SK-N-SH treated with all-trans-retinoic acid at 6 μM for 48 hours (cell line): ENCODE measurements at regions not wholly inside any gene's neighbourhood (a gene's known extent, or its start where the extent isn't known, plus 50 kb on each side); places are given as distances from the start of the nearest gene placed in this dataset.

Experiments used
- ATAC-seq: fragments of 200-7000 bp; cut with Tn5 transposase; 3 replicates; pipeline ENCODE4 v1.9.1; 2020; ENCODE audit warnings: mild to moderate bottlenecking, moderate library complexity
- ARNTL ChIP-seq: fragments of 450-650 bp; formaldehyde crosslinking; IDR thresholded peaks from 2 replicates; pipeline ENCODE4 v1.5.0; 2020; ENCODE audit warnings: low read depth, mild to moderate bottlenecking, moderate library complexity, borderline replicate concordance
- BACH2 ChIP-seq: fragments of 250-450 bp; sonication (Bioruptor Pico); IDR thresholded peaks from 2 replicates; pipeline ENCODE4 v1.9.0; 2021; ENCODE audit warnings: mild to moderate bottlenecking, borderline replicate concordance
- CSDC2 ChIP-seq: fragments of 250-450 bp; sonication (Bioruptor Pico); IDR thresholded peaks from 2 replicates; pipeline ENCODE4 v1.5.0; 2020; ENCODE audit warnings: mild to moderate bottlenecking, moderate library complexity
- CSRNP3 ChIP-seq: fragments of 250-450 bp; sonication (Bioruptor Pico); IDR thresholded peaks from 2 replicates; pipeline ENCODE4 v1.5.1; 2021; ENCODE audit warnings: mild to moderate bottlenecking, moderate library complexity
- ESRRG ChIP-seq: fragments of 250-450 bp; sonication (Bioruptor Pico); IDR thresholded peaks from 2 replicates; pipeline ENCODE4 v1.6.1; 2021; ENCODE audit warnings: mild to moderate bottlenecking
- GLIS3 ChIP-seq: fragments of 250-450 bp; sonication (Bioruptor Pico); IDR thresholded peaks from 2 replicates; pipeline ENCODE4 v1.5.0; 2020; ENCODE audit warnings: mild to moderate bottlenecking, moderate library complexity
- ISL1 ChIP-seq: fragments of 250-450 bp; sonication (Bioruptor Pico); IDR thresholded peaks from 2 replicates; pipeline ENCODE4 v2.1.2; 2022; ENCODE audit warnings: mild to moderate bottlenecking, moderate library complexity
- OSR1 ChIP-seq: fragments of 250-450 bp; sonication (Bioruptor Pico); IDR thresholded peaks from 2 replicates; pipeline ENCODE4 v1.8.0; 2022; ENCODE audit warnings: moderate library complexity, mild to moderate bottlenecking, inconsistent platforms
- PATZ1 ChIP-seq: fragments of 250-450 bp; sonication (Bioruptor Pico); IDR thresholded peaks from 2 replicates; pipeline ENCODE4 v1.8.0; 2020; ENCODE audit warnings: mild to moderate bottlenecking, moderate library complexity, borderline replicate concordance
- PPARA ChIP-seq: fragments of 250-450 bp; sonication (Bioruptor Pico); IDR thresholded peaks from 2 replicates; pipeline ENCODE4 v1.5.0; 2020; ENCODE audit warnings: mild to moderate bottlenecking, borderline replicate concordance
- RARB ChIP-seq: fragments of 250-450 bp; sonication (Bioruptor Pico); IDR thresholded peaks from 2 replicates; pipeline ENCODE4 v1.8.0; 2021; ENCODE audit warnings: mild to moderate bottlenecking, moderate library complexity
- TCF4 ChIP-seq: fragments of 250-450 bp; sonication (Bioruptor Pico); IDR thresholded peaks from 2 replicates; pipeline ENCODE4 v1.8.0; 2021; ENCODE audit warnings: mild to moderate bottlenecking, moderate library complexity, borderline replicate concordance
- TOX ChIP-seq: fragments of 250-450 bp; sonication (Bioruptor Pico); IDR thresholded peaks from 2 replicates; pipeline ENCODE4 v1.8.0; 2021; ENCODE audit warnings: mild to moderate bottlenecking, moderate library complexity, borderline replicate concordance
- ZC3H10 ChIP-seq: fragments of 250-450 bp; sonication (Bioruptor Pico); IDR thresholded peaks from 2 replicates; pipeline ENCODE4 v1.5.1; 2021; ENCODE audit warnings: mild to moderate bottlenecking, moderate library complexity
- ZFP30 ChIP-seq: fragments of 450-650 bp; formaldehyde crosslinking; IDR thresholded peaks from 2 replicates; pipeline ENCODE4 v1.5.0; 2022; ENCODE audit warnings: mild to moderate bottlenecking, moderate library complexity
- ZNF565 ChIP-seq: fragments of 450-650 bp; formaldehyde crosslinking; conservative IDR thresholded peaks from 2 replicates; pipeline ENCODE4 v1.5.0; 2020; ENCODE audit warnings: low read depth, mild to moderate bottlenecking, moderate library complexity
- ZNF70 ChIP-seq: fragments of 450-650 bp; formaldehyde crosslinking; IDR thresholded peaks from 2 replicates; pipeline ENCODE4 v1.5.0; 2020; ENCODE audit warnings: mild to moderate bottlenecking, moderate library complexity
- ZNF8 ChIP-seq: fragments of 450-650 bp; formaldehyde crosslinking; IDR thresholded peaks from 2 replicates; pipeline ENCODE4 v1.5.0; 2020; ENCODE audit warnings: mild to moderate bottlenecking, moderate library complexity
- TF ChIP-seq, protein P1 (sequence below): fragments of 250-450 bp; sonication (Bioruptor Pico); IDR thresholded peaks from 2 replicates; pipeline ENCODE4 v1.8.0; 2021; ENCODE audit warnings: low read depth, mild to moderate bottlenecking, moderate library complexity, borderline replicate concordance
- TF ChIP-seq, protein P2 (sequence below): fragments of 250-450 bp; sonication (Bioruptor Pico); IDR thresholded peaks from 2 replicates; pipeline ENCODE4 v1.5.1; 2020; ENCODE audit warnings: low read depth, mild to moderate bottlenecking, moderate library complexity
- TF ChIP-seq, protein P3 (sequence below): fragments of 250-450 bp; sonication (Bioruptor Pico); IDR thresholded peaks from 2 replicates; pipeline ENCODE4 v1.5.0; 2020; ENCODE audit warnings: mild to moderate bottlenecking, moderate library complexity

- TF ChIP-seq, protein P1, sequence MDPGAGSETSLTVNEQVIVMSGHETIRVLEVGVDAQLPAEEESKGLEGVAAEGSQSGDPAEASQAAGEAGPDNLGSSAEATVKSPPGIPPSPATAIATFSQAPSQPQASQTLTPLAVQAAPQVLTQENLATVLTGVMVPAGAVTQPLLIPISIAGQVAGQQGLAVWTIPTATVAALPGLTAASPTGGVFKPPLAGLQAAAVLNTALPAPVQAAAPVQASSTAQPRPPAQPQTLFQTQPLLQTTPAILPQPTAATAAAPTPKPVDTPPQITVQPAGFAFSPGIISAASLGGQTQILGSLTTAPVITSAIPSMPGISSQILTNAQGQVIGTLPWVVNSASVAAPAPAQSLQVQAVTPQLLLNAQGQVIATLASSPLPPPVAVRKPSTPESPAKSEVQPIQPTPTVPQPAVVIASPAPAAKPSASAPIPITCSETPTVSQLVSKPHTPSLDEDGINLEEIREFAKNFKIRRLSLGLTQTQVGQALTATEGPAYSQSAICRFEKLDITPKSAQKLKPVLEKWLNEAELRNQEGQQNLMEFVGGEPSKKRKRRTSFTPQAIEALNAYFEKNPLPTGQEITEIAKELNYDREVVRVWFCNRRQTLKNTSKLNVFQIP (CRISPR knock-in tag) = no peak
- TF ChIP-seq, all 23 proteins: peak for 0
These were observed 89.1 kb downstream of the BBS10 start (continued) for GRCh38 chr12:76259106-76259505.

DNA sequence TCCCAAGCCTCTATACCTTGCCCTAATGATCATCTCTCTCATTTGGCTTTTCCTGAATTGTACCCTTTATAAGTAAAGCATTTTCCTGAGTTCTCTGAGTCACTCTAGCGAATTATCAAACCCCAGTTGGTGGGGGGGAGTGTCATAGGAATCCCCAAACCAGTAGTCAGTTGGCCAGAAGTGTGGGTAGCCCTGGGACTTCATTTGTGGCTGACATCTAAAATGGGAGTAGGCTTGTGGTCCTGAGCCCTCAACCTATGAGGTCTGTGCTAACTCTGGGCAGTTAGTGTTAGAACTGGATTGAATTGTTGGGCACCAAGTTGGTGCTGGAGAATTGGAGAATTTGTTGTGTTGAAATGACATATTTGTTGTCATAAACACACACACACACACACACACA is 91.3 kb downstream of the BBS10 start:
- no peak for ATAC-seq
- TF ChIP-seq CSRNP3 (no peak), TCF4 (CRISPR knock-in tag) (no peak), RARB (CRISPR knock-in tag) (no peak), GLIS3 (CRISPR knock-in tag) (no peak), ESRRG (CRISPR knock-in tag) (no peak), ISL1 (CRISPR knock-in tag) (no peak), ZNF565 (no peak), BACH2 (no peak), ARNTL (CRISPR knock-in tag) (no peak), ZNF8 (CRISPR knock-in tag) (no peak), ZNF70 (CRISPR knock-in tag) (no peak), OSR1 (CRISPR knock-in tag) (no peak), PATZ1 (CRISPR knock-in tag) (no peak), ZFP30 (CRISPR knock-in tag) (no peak), TOX (CRISPR knock-in tag) (no peak), PPARA (CRISPR knock-in tag) (no peak)
- TF ChIP-seq, protein P1 (CRISPR knock-in tag) = no peak
- TF ChIP-seq, protein P2, sequence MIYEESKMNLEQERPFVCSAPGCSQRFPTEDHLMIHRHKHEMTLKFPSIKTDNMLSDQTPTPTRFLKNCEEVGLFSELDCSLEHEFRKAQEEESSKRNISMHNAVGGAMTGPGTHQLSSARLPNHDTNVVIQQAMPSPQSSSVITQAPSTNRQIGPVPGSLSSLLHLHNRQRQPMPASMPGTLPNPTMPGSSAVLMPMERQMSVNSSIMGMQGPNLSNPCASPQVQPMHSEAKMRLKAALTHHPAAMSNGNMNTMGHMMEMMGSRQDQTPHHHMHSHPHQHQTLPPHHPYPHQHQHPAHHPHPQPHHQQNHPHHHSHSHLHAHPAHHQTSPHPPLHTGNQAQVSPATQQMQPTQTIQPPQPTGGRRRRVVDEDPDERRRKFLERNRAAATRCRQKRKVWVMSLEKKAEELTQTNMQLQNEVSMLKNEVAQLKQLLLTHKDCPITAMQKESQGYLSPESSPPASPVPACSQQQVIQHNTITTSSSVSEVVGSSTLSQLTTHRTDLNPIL (CRISPR knock-in tag) = no peak
- TF ChIP-seq, protein P3, sequence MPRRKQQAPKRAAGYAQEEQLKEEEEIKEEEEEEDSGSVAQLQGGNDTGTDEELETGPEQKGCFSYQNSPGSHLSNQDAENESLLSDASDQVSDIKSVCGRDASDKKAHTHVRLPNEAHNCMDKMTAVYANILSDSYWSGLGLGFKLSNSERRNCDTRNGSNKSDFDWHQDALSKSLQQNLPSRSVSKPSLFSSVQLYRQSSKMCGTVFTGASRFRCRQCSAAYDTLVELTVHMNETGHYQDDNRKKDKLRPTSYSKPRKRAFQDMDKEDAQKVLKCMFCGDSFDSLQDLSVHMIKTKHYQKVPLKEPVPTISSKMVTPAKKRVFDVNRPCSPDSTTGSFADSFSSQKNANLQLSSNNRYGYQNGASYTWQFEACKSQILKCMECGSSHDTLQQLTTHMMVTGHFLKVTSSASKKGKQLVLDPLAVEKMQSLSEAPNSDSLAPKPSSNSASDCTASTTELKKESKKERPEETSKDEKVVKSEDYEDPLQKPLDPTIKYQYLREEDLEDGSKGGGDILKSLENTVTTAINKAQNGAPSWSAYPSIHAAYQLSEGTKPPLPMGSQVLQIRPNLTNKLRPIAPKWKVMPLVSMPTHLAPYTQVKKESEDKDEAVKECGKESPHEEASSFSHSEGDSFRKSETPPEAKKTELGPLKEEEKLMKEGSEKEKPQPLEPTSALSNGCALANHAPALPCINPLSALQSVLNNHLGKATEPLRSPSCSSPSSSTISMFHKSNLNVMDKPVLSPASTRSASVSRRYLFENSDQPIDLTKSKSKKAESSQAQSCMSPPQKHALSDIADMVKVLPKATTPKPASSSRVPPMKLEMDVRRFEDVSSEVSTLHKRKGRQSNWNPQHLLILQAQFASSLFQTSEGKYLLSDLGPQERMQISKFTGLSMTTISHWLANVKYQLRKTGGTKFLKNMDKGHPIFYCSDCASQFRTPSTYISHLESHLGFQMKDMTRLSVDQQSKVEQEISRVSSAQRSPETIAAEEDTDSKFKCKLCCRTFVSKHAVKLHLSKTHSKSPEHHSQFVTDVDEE (CRISPR knock-in tag) = no peak

DNA sequence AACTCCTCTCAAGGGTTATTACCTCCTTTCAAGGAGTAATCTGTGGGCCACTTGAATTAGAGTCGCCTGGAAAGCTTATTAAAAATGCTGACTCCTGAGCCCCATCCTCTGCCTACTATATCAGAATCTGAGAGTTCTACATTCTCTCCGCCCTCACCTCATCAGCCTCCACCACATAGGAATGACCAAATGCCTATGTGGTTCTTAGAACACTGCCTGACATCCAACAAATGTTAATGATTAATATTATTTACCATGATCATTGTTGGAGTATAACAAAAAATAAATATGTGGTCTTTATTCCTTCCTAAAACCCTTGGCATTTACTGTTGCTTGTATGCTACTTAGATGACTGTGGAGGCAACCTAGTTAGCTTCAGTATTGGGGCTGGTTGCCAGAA is 91.9 kb downstream of the BBS10 start:
- ATAC-seq = no peak
- TF ChIP-seq ZC3H10 (no peak), CSDC2 (CRISPR knock-in tag) (no peak), TOX (CRISPR knock-in tag) (no peak)
- TF ChIP-seq, protein P2 (CRISPR knock-in tag) = no peak
